GM19099 (cell line): ENCODE measurements at regions not wholly inside any gene's neighbourhood (a gene's known extent, or its start where the extent isn't known, plus 50 kb on each side); places are given as distances from the start of the nearest gene placed in this dataset.

Experiments
- POLR2A ChIP-seq: IDR thresholded peaks from 3 replicates; pipeline ENCODE4 v1.6.1; 2011; ENCODE audit warnings: low read depth; ENCODE audit not compliant: insufficient read length; ENCODE audit errors: extremely low read depth

GRCh38 chr5:112634796-112635195 is 102.9 kb upstream of the APC start:
- no peak for TF ChIP-seq POLR2A

GRCh38 chr5:112635276-112635675 is 102.4 kb upstream of the APC start:
- no peak for TF ChIP-seq POLR2A

GRCh38 chr5:112635771-112636731 is 101.6 kb upstream of the APC start:
- no peak for TF ChIP-seq POLR2A

- TF ChIP-seq POLR2A, result no peak
Observed at GRCh38 chr5:112636751-112637150, 100.9 kb upstream of the APC start.

- no peak for TF ChIP-seq POLR2A
Observed at GRCh38 chr5:112637343-112637742, 100.3 kb upstream of the APC start.

GRCh38 chr5:112640546-112640945 is 97.1 kb upstream of the APC start:
- TF ChIP-seq POLR2A, result no peak

GRCh38 chr5:112641515-112642110 is 96.1 kb upstream of the APC start:
- TF ChIP-seq POLR2A, result no peak

- no peak for TF ChIP-seq POLR2A
Observed at GRCh38 chr5:112642885-112643284, 94.8 kb upstream of the APC start.

- TF ChIP-seq POLR2A, result no peak
Observed at GRCh38 chr5:112643339-112643971, 94.2 kb upstream of the APC start.

GRCh38 chr5:112646139-112646936 is 91.3 kb upstream of the APC start:
- TF ChIP-seq POLR2A, result no peak

GRCh38 chr5:112647428-112647827 is 90.3 kb upstream of the APC start:
- TF ChIP-seq POLR2A, result no peak

GRCh38 chr5:112648264-112648663 is 89.4 kb upstream of the APC start:
- TF ChIP-seq POLR2A, result no peak

GRCh38 chr5:112649882-112650281 is 87.8 kb upstream of the APC start:
- TF ChIP-seq POLR2A, result no peak

GRCh38 chr5:112653638-112654205 is 84.0 kb upstream of the APC start:
- TF ChIP-seq POLR2A, result no peak

GRCh38 chr5:112655513-112655912 is 82.2 kb upstream of the APC start:
- no peak for TF ChIP-seq POLR2A
